ENCODE measurements at regions not wholly inside any gene's neighbourhood (a gene's known extent, or its start where the extent isn't known, plus 50 kb on each side); places are given as distances from the start of the nearest gene placed in this dataset.
A peak's percentile ranks its signal among the peaks of the same experiment; 100 is the strongest.
"Not testable (repeated sequence)": the region's sequence is repeated elsewhere in the genome, so short reads cannot be mapped to it uniquely, and the experiment has no call there.

- TF ChIP-seq POLR2AphosphoS5 (IDR thresholded peaks at IDR 0.05), result no peak
- no peak for TF ChIP-seq EP300 (IDR thresholded peaks at IDR 0.05)
- TF ChIP-seq, protein P1, sequence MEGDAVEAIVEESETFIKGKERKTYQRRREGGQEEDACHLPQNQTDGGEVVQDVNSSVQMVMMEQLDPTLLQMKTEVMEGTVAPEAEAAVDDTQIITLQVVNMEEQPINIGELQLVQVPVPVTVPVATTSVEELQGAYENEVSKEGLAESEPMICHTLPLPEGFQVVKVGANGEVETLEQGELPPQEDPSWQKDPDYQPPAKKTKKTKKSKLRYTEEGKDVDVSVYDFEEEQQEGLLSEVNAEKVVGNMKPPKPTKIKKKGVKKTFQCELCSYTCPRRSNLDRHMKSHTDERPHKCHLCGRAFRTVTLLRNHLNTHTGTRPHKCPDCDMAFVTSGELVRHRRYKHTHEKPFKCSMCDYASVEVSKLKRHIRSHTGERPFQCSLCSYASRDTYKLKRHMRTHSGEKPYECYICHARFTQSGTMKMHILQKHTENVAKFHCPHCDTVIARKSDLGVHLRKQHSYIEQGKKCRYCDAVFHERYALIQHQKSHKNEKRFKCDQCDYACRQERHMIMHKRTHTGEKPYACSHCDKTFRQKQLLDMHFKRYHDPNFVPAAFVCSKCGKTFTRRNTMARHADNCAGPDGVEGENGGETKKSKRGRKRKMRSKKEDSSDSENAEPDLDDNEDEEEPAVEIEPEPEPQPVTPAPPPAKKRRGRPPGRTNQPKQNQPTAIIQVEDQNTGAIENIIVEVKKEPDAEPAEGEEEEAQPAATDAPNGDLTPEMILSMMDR (IDR thresholded peaks at IDR 0.05), result no peak
- no peak for TF ChIP-seq POLR2A (IDR thresholded peaks at IDR 0.05)
- ATAC-seq (ENCODE audit: low FRiP score in 2 of 2) (peak; percentile 43 to 93), DNase-seq (no peak)
- no peaks in the 10 kb centered on the region for H3K27me3 ChIP-seq
- 58 to 65% methylated on average over 6 of the region's 6 CpGs for WGBS, 2 donors
- H3K27ac ChIP-seq, result no peak overlapping the region
- no peaks in the 10 kb centered on the region for H3K4me1 ChIP-seq
- peaks cover 0 to 4% (median 3%) of the 10 kb centered on the region in 4 donors for H3K9me3 ChIP-seq
- no peak overlapping the region for H3K4me3 ChIP-seq
- peaks cover 0 to 8% (median 2%) of the 10 kb centered on the region in 4 donors for H3K36me3 ChIP-seq
Measured at GRCh38 chr20:28562510-28562898, 2695.0 kb upstream of the DEFB115 start.

GRCh38 chr20:28562899-28563521, 2694.5 kb upstream of the DEFB115 start:
- H3K4me1 ChIP-seq, DNase-seq, H3K9me3 ChIP-seq, H3K27ac ChIP-seq, H3K27me3 ChIP-seq, H3K36me3 ChIP-seq, H3K4me3 ChIP-seq: not testable (repeated sequence)
- 67 to 68% methylated on average over 6 of the region's 6 CpGs for WGBS, 2 donors
- peak; percentile 55 to 72 for ATAC-seq (ENCODE audit: low FRiP score in 2 of 2)

DNA sequence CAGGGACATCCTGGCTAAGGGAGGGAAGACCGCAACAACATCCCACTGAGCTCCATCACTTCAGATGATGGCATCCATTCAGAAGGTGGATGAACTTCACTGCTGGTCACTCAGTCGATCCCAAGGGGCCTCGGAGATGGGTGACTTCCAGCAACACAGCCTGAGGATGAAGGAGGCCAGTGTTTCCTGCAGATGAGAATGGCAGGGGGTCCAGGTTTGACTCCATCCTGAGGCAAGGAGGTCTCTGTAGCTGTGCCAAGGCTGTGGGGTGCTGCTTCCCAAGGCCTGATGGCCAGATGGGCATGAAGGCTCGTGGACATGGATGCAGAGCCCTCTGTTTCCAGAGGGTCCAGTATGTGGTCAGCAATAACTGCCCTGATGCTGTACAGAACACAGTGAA, 2693.4 kb upstream of the DEFB115 start:
- not testable (repeated sequence) for DNase-seq, H3K4me3 ChIP-seq, H3K27me3 ChIP-seq, H3K27ac ChIP-seq, H3K9me3 ChIP-seq, H3K36me3 ChIP-seq, H3K4me1 ChIP-seq
- peak; percentile 62 to 81 for ATAC-seq (ENCODE audit: low FRiP score in 2 of 2)
- 63 to 66% methylated on average over 4 of the region's 4 CpGs for WGBS, 2 donors

DNA sequence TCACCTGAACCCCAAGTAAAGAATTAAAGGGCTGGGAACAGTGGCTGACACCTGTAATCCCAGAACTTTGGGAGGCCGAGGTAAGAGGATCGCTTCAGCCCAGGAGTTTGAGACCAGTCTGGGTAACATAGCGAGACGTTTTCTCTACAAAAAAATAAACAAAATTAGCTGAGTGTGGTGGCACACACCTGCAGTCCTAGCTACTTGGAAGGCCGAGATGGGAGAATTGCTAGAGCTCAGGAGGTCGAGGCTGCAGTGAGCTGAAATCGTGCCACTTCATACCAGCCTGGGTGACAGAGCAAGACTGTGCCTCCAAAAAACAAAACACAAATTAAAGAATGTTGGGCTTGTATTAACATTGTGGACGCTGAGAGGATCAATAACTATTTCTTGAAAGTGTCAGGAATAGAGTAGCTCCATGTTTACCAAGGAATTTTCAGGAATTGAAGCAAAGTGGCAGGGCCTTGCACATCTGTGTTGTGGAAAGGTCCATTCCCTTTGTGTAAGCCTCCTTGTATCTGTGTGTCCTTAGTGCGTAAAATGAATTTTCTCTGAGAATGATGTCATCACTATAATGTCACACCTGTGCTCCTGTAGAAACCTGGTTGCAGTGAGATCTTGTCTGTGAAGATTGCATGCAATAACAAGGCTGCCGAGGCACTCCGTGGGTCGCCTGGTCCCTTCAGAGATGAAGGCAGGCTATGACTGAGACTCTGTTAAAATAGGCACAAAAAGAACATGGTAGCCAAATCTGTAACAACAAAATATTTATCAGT, 2692.6 kb upstream of the DEFB115 start:
- WGBS, 2 donors, result 57 to 62% methylated on average over 12 of the region's 12 CpGs
- H3K4me3 ChIP-seq, H3K27ac ChIP-seq, H3K27me3 ChIP-seq, H3K36me3 ChIP-seq, H3K4me1 ChIP-seq, H3K9me3 ChIP-seq, DNase-seq: not testable (repeated sequence)
- ATAC-seq (ENCODE audit: low FRiP score in 2 of 2), result peak; percentile 63 to 76

DNA sequence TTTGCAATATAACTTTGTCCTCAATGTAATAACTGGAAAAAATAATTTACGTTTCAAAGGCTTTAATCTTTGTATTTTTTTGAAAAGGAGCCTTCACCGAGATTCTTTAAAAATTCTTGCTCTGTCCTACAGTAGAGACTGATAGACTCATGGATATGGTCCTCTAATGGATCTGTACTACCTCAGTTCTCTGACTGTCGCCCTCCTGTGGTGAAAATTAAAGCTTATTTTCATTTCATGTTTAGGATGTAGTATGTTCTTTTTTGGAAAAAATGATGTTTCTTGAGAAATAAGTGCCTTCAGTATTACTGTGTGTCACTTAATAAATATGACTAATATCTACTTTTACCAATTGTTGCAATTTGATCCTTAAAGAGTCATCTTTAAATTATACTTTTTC, 2681.5 kb upstream of the DEFB115 start:
- not testable (repeated sequence) for H3K36me3 ChIP-seq; H3K4me3 ChIP-seq; H3K27ac ChIP-seq; ATAC-seq (ENCODE audit: low FRiP score in 2 of 2); H3K4me1 ChIP-seq; DNase-seq; H3K9me3 ChIP-seq; H3K27me3 ChIP-seq
- WGBS, 2 donors, result 73 to 74% methylated on average over 3 of the region's 3 CpGs

DNA sequence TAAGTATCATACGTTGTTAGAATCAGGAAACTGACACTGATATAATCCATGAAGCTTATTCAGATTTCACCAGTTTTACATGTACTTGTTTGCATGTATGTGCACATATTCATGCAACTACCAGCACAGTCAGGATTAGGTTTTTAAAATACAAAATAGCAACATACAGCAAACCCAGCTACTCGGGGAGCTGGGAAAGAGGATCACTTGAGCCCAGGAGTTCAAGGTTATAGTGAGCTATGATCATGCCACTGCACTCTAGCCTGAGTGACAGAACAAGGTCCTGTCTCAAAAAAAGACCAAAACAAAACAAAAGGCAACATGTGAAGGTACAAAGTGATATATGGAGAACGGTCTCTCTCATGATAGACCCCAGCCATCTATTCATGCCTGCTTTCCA, 2665.8 kb upstream of the DEFB115 start:
- not testable (repeated sequence) for H3K27me3 ChIP-seq; H3K4me1 ChIP-seq; H3K9me3 ChIP-seq; H3K27ac ChIP-seq; DNase-seq; H3K36me3 ChIP-seq; ATAC-seq (ENCODE audit: low FRiP score in 2 of 2); H3K4me3 ChIP-seq
- WGBS, 2 donors, result 85 to 89% methylated on average over 3 of the region's 3 CpGs

- not testable (repeated sequence) for H3K4me3 ChIP-seq; H3K4me1 ChIP-seq; H3K9me3 ChIP-seq; H3K36me3 ChIP-seq; DNase-seq; H3K27ac ChIP-seq; H3K27me3 ChIP-seq; ATAC-seq (ENCODE audit: low FRiP score in 2 of 2)
- WGBS, 2 donors, result 89 to 93% methylated on average over 2 to 3 of the region's 4 CpGs
Measured at GRCh38 chr20:28593383-28593782, 2664.1 kb upstream of the DEFB115 start.

DNA sequence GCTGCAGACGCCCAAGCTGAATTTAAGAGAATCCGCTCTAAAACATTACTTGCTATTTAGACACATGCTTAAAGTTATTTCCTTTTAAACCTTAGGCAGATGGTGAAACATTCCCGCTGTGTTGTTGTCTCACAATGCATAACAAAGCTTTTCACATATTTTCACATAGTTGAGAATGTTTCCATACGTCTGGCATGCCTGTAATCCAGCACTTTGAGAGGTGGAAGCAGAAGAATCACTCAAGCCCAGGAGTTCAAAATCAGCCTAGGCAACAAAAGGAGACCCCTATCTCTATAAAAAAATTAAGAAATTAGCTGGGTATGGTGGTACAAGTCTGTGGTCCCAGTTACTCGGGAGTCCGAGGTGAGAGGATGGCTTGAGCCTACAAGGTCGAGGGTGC, 2663.0 kb upstream of the DEFB115 start:
- not testable (repeated sequence) for DNase-seq; H3K27ac ChIP-seq; ATAC-seq (ENCODE audit: low FRiP score in 2 of 2); H3K36me3 ChIP-seq; H3K4me3 ChIP-seq; H3K27me3 ChIP-seq; H3K4me1 ChIP-seq; H3K9me3 ChIP-seq
- WGBS, 2 donors, result 85% methylated on average over 4 of the region's 7 CpGs

DNA sequence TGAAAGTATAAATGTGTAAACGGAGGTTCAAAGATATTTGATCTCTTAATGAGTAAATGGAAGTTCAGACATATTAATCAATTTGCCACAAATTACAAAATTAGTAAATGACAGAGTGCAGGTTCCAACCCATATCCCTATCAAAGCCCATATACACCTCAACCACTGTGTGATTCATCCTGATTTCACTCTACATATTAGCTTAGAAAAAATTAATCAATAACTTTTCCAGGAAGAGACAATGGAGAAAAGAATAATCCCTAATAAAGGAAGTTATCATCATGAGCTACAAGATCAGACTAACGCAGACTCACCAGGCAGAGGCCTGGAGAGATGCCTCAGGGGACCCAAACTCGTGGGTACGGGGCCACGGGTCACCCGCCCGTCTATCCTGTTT, 2655.5 kb upstream of the DEFB115 start:
- 5 to 14% methylated on average over 4 to 7 of the region's 7 CpGs for WGBS, 2 donors
- not testable (repeated sequence) for H3K27me3 ChIP-seq; H3K36me3 ChIP-seq; DNase-seq; H3K4me1 ChIP-seq; H3K9me3 ChIP-seq; ATAC-seq (ENCODE audit: low FRiP score in 2 of 2)
- Histone ChIP-seq H3K27ac (peak overlapping the region in 3 of 4 donors; percentile 69 to 84 (median 82)), H3K4me3 (peak overlapping the region; percentile 28 to 89 (median 64))

Measured in upper lobe of left lung (tissue), 6 donors.